Head of caudate nucleus (tissue), 42 donors: ENCODE measurements at regions not wholly inside any gene's neighbourhood (a gene's known extent, or its start where the extent isn't known, plus 50 kb on each side); places are given as distances from the start of the nearest gene placed in this dataset.
A peak's percentile ranks its signal among the peaks of the same experiment; 100 is the strongest.

Experiments used
- DNase-seq, 42 donors: peaks; one replicate each; pipeline versions ENCODE4 v3.0.0 to v3.0.0-alpha.2; 2020 to 2021; ENCODE audit warnings: mixed read lengths in 7 of 42
- intact Hi-C: fragments of 100-400 bp; cut with DNase I; formaldehyde crosslinking; loops from one replicate; pipeline ENCODE4 v1.15.0; 2022

DNA sequence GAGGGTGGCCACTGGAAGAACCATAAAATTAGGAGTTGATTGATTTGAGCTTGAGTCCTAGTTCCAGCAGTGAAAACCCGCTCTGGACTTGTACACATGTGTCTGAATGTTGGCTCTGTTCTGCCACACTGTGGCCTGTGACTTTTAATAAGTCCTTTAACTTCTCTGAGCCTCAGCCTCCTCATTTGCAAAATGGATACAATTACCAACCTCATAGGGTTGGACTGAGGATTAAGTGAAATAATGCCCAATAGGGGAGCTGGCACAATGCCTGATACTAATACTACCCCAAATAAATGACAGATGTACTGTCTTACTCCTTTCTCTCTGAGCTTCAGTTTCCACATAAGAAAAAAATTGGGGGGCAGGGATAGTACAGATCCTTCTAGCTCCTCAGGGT is 92.6 kb upstream of the RIPOR2 start:
- DNase-seq = no peak
- intact Hi-C loops = no loop called here

DNA sequence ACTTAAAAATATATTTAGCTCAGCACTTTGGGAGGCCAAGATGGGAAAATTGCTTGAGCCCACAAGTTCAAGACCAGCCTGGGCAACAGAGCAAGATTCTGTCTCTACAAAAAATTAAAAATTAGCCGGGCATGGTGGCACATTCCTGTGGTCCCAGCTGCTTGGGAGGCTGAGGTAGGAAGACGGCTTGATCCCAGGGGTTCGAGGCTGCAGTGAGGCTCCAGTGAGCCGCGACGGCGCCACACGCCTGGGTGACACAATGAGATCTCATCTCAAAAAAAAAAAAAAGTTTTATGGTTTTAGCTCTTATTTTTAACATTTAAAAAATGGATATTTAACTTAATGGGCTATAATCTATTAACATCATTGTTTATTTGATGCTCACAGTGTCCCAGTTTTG is 97.2 kb upstream of the RIPOR2 start:
- intact Hi-C loops = no loop called here

DNA sequence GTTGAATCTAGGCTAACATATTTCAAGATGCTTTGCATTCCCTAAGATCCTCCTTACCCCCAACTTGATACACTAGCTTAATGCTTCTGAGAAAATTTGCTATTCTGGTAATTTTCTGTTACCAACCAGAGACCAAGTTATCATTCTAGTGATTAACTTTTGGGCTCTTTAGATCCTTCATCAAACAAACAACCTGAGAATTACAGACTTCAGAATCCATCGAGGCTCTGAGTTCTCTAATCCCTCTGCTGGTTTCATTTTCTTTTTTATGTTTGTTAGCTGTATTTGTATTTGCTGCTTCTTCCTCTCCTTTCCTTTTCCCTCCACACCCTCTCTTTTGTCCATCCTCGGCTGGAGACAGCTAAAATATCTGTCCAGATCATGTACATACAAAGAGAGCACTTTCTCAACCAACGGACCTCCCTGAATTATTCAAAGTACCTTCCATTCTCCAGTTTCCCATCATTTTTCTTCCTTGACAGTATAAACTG is 98.7 kb upstream of the RIPOR2 start:
- DNase-seq = no peak
- intact Hi-C loops = no loop called here

More for the DNA sequence above, 97.2 kb upstream of the RIPOR2 start:
- no peak for DNase-seq

DNA sequence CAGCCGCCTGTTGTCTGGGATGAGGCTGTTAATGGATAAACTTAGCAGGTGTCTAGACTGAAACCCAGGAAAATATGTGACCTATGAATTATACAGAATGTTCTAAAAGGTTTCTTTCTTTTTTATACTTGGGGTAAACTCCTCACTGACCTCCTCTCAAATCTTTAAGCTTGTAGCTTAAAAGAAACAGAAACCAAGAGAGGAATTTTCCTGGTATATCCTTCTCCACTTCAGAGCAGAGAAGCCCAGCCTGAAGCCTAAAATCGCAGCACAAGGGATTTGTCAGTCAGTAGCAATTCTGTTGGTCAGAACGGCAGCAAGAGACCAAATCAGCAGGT is 99.4 kb upstream of the RIPOR2 start:
- intact Hi-C loops = no loop called here
- no peak for DNase-seq

DNA sequence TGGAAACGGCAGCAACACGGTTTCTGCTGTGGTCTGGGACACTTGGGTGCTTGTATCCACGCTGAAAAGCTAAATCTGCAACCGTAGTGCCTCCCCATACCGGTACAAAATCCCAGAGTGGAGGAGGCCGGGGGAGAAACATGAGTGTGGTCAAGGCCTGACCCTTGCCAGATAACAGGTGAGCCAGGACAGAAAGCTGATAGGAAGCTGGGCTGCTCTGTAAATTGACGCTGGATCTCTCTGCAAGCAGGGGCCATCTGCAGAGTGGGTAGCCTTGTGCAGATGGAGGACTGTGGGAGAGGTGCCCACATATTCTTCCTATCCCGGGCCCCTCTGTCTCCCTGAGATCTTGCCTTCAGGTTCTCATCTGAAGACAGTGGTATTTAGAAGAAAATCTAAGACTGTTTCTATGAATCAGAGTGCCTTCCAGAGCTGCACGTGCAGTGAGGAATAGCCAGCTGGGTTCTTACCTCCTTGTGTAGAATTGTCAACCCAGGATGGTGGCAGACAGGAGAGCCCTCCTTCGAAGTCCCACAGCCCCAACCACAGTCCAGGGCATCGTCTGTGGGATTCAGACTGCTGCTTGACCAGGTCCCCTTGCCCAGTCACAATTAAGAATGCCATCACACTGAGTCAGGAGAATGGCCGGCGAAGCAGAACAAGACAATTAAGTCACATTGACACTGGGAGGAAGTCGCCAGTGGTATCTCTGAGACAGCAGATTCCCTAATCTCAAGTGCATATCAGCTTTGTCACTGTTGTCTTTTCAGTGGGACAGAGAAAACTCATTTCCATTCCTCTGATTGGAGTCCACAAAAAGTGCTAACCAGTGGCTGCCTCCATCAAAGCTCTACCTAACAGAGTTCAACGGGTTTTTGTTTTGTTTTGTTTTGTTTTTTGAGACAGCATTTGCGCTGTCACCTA is 100.0 kb upstream of the RIPOR2 start:
- intact Hi-C loops = no loop called here
- no peak for DNase-seq

DNA sequence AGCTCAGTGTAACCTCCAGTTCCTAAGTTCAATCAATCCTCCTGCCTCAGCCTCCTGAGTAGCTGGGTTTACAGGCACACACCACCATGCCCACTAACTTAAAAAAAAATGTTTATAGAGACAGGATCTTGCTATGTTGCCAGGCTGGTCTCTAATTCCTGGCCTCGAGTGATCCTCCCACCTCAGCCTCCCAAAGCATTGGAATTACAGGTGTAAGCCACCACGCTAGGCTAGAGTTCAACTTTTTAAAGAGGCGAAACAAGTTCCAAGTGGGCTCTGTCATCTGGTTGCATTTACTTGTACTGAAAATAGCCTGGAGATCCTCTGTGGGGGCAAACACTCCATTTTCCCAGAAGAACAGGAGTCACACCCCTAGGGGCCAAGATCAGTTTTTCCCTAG is 100.7 kb upstream of the RIPOR2 start:
- DNase-seq = no peak
- intact Hi-C loops = no loop called here

DNA sequence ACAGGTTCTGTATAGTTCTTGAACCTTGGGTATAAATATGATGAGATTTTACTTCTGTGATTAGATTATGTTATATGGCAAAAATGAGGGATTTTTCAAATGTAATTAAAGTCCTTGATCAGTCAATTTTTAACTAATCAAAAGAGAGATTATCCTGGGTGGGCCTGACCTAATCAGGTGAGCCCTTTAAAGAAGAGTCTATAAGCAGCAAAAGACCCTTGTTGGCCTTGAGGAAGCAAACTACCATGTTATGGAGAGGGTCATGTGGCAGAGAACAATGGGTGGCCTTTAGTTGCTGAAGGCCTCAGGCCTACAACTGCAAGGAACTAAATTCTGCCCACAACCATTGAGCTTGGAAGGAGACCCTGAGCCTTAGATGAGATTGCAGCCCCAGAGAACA is 102.5 kb upstream of the RIPOR2 start:
- intact Hi-C loops = no loop called here

DNA sequence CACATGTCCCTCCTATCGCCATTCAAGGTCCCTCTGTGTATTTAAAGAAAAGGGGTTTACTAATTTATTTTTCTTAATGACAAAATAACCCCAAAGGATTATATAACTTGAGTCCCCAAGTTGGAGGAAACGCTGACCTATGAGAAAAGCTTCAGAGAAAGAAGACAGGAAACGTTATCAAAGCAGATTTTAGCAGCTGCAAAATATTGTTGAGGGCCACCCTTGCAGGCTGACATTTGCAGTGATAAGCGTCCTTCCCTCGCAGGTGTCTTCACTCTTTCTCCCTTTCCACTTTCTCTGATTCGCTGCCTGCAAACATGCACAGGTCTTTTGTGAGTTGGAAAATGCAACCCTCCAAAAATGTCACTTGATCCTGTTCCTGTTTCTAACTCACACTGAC is 103.2 kb upstream of the RIPOR2 start:
- intact Hi-C loops = no loop called here
- no peak for DNase-seq

More for the DNA sequence above, 102.5 kb upstream of the RIPOR2 start:
- DNase-seq = no peak

DNA sequence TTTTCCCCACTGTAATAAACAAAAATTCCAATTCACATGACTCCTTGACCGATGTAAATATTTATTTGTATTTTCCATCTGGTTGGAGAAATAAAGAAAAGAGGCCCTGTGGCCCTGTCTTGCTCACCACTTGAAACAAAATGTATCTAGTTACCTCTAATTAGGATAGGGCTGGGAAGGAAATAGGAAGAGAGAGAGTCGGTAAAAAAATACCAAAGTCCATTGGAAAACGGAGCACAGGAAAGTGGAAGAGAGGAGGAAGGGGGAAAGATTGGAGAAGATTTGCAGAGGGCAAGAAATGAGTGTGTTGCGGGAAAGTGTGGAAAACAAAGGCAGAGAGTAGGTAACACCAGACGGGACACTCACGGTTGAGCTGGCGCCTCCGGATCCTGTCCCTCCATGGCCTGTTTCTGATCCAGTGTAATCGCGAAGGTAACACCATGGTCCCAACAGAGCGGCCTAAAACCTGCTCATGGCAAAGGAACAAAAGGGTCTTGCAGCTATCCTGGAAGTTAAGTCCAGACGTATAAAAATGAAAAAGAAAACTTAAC is 105.8 kb upstream of the RIPOR2 start:
- intact Hi-C loops = no loop called here
- DNase-seq = no peak

DNA sequence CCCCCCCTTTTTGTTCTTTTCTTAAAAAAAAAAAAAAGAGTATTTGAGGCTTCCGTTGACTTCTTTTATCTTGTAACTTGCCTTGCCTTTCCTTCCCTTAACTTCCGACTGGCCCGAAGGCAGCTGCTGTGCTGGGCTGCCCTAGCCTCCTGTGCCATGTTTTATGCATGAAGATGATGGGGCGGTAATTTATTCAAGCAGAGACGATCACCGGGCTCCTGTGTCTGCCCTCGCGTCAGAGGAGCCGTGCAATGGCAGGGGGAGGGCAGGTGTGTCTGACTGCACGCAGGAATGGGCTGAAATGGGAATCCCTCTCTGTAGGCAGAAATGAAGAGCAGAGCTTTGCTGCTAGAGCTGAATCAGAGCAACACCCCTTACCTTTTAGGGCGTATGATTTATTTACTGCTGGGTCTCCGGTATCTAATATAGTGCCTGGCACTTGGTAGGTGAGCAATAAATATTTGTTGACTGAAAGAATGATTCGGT is 106.3 kb upstream of the RIPOR2 start:
- intact Hi-C loops = no loop called here
- no peak for DNase-seq

DNA sequence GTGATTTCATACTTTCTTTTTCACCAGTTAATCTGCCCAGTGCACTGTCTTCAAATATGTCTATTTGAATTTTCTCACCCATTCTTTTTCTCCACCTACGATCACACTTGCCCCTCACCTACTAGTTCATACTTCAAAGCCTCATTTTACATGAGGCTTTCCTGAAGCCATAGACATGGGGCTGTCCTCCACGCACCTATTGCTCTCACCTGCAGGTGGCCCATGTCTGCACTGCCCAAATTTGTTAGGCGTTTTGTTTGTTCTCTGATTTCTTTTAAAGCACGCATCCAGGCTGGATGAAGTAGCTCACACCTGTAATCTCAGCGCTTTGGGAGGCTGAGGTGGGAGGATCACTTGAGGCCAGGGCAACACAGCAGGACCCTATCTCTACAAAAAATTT is 106.8 kb upstream of the RIPOR2 start:
- DNase-seq = no peak
- intact Hi-C loops = no loop called here

DNA sequence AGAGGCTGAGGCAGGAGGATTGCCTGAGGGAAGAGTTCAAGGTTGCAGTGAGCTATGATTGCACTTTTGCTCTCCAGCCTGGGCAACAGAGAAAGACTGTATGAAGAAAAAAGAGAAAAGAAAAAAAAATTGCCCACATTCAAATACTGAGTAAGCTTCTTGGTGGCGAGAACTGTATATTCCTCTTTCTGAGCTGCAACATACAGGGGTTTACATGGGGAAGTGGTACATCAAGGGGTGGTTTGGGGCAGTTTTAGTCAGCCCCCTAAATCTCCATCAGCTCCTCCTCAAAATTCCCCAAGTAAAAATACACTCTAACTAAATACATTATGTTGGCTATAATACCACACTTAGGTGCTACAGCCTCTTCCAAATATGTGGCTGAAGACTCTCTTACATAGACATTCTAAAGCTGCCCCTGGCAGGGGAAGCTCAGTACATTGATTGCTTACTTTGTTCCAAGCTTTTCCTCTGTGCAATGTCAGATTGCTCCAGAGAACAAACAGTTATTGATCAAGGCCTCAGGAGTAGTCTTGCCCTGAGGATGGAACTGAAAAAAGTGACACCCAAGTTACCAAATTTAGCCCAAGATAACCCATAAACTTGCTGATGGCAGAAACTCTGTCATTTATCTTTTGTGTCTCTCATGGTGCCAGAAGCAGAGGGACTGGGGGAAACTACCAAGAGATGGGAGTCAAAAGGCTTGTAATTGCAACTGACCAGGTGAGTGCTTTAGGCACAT is 107.4 kb upstream of the RIPOR2 start:
- DNase-seq = no peak
- intact Hi-C loops = no loop called here

DNA sequence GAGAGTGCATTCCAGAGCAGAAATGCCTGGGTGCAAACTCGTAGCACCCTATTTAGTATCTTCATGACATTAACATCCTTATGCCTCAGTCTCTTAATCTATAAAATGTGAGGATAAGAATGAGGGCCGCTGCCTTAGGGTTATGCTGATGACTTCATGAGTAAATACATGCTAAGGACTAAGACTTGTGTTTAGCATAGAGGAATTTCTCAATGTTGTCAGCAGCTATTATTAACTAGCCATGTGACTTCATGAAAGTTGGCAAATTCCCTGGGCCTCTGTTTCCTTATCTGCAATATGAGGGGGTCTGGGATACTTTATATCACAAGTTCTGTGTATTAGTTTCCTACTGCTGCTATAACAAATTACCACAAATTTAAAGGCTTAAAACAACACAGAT is 108.1 kb upstream of the RIPOR2 start:
- intact Hi-C loops = no loop called here
- no peak for DNase-seq

DNA sequence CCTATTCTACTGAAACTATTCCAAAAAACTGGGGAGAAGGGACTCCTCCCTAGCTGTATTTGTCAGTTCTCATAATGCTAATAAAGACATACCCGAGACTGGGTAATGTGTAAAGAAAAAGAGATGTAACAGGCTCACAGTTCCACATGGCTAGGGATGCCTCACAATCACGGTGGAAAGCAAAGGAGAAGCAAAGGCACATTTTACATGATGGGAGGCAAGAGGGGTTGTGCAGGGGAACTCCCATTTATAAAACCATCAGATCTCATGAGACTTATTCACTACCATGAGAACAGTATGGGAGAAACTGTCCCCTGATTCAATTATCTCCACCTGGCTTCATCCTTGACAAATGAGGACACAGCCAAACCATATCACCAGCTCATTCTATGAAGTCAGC is 111.2 kb upstream of the RIPOR2 start:
- DNase-seq = no peak
- intact Hi-C loops = no loop called here

DNA sequence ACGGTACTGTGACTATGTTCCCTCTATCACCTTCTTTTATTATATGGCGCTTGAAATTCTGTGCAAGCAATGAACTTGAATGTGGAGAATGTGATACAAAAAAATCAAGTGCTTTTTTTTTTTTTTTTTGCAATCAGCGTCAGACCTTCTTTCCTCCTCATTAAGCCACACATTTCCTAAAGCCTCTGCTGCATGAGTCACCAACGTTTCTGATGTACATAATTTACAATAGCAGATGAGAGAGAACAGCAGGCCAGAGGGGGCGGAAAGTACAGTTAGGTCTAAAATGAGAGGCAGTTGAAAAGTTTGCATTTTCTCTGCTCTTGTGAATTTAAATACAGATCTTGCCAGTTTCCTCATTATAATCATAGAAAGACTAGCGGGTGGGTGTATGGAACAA is 114.6 kb upstream of the RIPOR2 start:
- intact Hi-C loops = no loop called here
- DNase-seq = peak in 35 of 42 donors; percentile 13 to 88 (median 56)

DNA sequence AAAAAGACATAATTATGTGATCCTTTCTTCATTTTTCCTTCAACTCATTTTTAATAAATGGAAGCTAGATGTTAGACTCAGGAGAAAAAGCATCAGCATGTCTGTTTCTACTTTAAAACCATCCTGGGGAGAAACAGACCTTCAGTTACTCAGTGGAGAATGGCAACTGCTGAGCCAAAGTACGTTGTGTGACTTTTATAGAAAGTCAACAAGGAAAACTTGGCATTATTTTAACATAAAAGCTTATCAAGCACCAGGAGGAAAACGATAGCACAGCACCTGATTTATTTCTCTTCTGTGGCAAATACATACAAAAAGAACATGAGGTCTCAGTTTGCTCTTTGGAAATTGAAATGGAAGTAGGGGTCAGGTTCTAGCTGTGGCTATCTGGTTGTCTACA is 115.3 kb upstream of the RIPOR2 start:
- intact Hi-C loops = no loop called here
- DNase-seq = no peak

DNA sequence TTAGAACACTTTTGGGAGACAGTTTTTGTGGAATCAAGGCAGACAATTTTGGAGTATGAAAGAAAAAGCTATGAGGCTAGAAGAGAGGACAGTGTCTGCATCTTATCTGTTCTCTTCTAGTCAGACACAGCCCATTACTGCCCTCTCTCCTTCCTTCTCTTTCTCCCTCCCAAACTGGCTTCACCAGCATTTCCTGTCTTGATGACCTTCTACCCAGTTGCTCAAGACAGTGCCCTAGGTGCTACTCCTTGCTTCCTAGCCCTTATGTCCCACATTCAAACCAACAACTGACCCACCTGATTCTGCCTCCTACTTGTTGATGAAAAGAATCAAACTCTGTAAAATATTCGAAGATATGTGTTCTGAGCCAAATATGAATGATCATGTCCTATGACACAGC is 116.4 kb upstream of the RIPOR2 start:
- intact Hi-C loops = no loop called here
- no peak for DNase-seq

DNA sequence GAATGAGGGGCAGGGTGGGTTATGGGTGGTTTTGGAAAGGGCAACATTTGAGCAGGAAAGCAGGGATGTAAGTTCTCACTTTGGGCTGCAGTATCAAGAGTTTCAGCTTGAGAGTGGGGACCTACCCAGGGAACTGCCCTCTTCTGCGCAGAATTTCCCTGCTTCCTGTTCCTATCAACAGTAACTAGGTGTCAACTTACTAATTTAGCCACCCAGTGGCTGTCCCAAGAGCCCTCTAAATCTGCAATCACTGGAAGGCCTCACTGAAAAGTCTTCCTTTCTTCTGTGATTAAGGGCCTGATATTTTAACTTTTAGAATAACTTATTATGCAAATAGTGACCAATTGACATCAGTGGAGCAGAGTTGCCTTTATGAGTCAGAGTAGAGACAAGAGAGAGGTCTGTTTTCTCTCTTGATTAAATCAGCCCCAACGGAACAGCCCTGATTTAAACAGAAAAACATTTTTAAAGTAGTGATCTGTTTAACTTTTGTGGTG is 118.2 kb upstream of the RIPOR2 start:
- no peak for DNase-seq
- intact Hi-C loops = no loop called here

DNA sequence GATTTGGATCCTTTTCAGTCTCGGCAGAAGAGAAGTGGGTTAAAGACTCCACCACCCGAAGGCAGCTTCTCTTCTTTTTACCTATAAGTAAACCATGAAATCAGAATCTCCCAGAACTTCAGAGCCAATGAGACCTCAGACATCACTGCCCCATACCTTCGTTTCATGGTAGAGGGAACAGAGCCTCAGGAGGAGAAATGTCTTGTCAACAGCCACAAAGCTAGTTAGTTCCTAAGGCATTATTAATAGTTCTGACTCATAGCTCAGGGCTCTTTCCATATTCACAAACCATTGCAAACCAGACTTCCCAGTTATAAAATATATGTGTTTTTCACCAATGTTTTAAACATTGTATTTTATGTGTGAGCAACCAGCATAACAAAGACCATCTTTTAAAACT is 118.7 kb upstream of the RIPOR2 start:
- intact Hi-C loops = no loop called here
- no peak for DNase-seq

DNA sequence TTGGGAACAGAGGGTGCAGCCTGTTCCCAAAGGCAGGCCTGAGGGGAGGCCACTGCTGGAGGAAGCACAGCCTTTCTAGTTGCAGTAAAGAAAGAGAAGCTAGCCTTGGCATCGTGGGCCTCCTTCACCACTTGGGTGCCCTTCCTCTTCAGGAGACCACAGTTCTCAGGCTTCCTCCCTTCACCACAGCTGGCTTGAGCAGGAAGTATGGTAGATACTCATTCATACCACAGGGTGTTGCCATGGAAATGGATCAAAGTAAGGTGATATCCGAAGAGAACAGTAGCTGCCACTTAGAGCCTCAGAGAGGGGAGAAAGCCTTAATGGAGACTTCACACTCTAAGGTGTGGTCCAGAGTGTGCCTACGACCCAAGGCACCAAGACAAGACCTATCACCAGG is 120.4 kb upstream of the RIPOR2 start:
- DNase-seq = no peak
- intact Hi-C loops = no loop called here
